Stimulated activated CD4-positive, alpha-beta T cell treated with anti-CD3 and anti-CD28 coated beads, Interleukin-12 subunit alpha, Interleukin-12 subunit beta, amount 100 ng/mL, for 4 hours (primary cell): ENCODE measurements at regions not wholly inside any gene's neighbourhood (a gene's known extent, or its start where the extent isn't known, plus 50 kb on each side); places are given as distances from the start of the nearest gene placed in this dataset.

Source experiments
- DNase-seq: peaks from one replicate; pipeline ENCODE4 v3.0.0-alpha.2; 2020

GRCh38 chr11:29959488-29959887, 57.3 kb downstream of the KCNA4 start:
- no peak for DNase-seq

DNA sequence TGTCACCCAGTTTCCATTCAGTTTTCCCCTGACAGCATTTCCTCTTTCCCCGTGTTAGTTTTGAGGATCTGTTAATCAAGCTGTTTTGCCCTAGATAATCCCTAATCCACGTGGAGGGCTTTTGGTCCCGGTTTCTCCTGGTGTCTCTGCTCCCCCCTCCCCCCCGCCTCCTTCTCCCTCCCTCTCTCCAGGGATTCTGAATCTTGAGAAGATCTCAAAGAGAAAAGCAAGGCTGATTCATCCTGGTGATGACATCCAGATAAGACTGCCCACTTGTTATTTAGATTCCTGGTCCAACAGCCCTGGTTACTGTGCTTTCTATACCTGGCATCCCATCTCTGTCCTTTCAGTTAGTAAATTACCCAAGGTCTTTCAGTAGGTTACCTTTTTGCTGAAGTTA, 59.4 kb downstream of the KCNA4 start:
- DNase-seq = no peak

GRCh38 chr11:29956076-29956556, 60.7 kb downstream of the KCNA4 start:
- DNase-seq = no peak

GRCh38 chr11:29943347-29943746, 73.5 kb downstream of the KCNA4 start:
- DNase-seq = no peak

DNA sequence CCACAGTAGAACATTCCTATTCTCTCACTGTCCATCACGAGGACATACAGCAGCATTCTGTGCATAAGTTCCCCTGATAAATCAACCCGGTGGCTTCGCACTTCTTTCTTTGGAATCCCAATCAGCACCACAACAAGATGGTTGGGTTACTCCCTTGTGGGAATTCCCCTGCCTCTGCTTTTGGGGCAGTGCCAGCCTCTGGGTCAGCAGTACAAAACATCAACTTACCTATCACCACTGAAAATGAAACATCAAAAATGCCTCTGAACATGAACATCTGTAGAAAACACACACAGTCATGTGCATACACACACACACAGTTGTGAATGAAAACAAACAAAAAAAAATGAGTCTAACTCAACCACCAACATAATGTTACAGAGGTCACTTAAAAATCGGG, 79.3 kb downstream of the KCNA4 start:
- no peak for DNase-seq

- DNase-seq = no peak
Observed at GRCh38 chr11:29934115-29934638, 82.7 kb downstream of the KCNA4 start.

DNA sequence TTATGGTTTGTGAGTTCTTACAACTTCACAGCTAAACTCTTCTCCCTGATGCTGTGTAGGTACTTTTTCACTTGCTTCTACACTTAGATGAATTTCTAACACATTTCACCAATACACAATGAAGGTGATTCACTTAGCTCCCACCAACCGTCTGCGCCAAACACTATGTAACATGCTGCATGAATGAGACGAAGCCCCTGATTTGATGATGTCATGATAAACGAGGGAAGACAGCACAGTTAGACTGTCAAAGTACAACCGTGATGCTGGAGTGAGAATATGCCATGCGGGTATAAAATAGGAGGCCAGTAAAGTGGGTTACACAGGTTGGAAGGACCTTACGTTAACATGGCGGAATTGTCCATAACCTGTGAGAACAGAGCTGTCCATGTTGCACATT, 100.8 kb downstream of the KCNA4 start:
- DNase-seq = no peak

DNA sequence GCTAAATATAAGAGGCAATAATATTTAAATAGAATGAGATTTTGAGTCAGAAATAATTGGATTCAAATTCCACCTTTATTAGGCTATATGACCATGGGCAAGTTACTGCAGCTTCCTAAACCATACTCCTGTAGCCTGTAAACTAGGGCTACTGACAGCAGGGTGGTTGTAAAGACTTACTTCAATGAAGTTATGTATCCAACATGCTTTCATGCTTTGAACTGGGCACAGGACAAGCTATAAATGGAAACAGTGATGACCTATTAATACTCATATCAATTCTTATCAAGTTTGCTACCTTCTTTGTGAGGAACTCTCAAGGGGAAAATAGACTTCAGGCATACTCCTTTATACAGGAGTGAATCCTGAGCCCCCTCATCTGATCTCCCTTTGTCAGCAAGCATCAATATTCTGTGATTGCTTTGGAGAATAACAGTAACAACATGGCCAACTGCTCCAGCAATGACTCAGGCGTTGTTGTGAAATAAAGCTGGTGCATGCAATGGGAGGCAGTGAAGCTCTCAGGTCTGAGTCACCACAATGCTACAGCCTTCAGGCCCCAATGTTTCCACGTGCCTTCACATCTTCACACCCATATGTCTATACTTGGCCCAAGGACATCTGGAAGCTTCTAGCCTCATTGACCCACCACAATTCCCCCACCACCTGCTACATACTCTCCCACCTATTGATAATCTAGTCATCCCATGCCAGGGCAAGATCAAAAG, 102.5 kb downstream of the KCNA4 start:
- no peak for DNase-seq

GRCh38 chr11:29913352-29913751, 103.5 kb downstream of the KCNA4 start:
- DNase-seq = no peak

DNA sequence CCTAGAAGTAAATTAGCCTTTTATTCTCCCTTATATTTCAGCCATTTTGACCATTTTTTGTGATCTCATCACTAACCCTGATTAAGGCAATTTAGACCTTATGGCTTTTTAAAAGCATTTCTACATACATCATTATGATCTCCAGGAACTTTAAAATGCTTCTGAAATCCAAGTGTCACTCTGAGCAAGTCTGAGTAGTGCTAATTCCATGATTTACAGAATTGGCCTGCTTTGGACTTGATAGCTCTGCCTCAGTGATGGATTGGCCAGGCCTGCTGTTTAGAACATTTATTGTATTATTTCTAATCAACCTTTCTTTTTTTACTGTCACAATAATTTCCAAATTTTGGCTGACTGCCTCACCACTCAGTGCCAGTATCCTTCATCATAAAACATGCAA, 116.4 kb downstream of the KCNA4 start:
- DNase-seq = no peak

DNA sequence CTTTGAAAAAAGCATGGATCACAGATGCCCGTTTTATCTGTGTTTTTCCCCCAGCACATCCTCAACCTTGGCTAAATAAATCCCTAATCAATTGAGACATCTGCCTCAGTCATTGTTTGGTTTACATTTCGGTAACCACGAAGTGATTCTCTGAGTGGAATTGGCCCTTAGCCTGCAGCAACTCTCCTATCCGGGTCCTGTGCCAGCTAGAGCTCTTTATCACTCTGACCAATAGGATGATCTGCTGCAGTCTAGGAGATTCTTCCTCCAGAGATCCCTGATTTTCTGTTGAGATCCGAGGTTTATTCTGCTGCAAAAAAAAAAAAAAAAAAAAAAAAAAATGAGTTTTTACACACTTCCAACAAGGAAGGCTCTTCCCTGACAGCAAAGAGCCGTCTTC, 137.3 kb downstream of the KCNA4 start:
- no peak for DNase-seq

DNA sequence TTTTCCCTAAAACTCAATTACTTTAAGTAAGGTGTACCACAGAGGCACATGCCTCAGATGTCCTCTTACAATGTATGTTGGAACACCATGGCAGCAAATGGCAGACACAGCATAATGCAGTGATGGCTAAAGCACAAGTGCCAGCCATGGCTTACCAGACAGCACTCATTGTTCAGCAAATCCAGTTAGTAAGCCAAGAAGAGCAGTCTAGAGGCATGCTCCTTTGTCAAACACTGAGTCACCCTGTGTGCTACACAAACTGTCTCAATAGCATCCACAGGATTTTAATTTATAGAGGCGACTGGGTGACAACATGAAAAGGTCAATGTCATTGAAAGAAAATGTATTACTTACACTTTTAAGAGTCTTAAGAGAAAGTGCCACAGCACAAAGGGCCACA, 140.6 kb downstream of the KCNA4 start:
- no peak for DNase-seq

GRCh38 chr11:29847219-29847618, 169.6 kb downstream of the KCNA4 start:
- DNase-seq = no peak

DNA sequence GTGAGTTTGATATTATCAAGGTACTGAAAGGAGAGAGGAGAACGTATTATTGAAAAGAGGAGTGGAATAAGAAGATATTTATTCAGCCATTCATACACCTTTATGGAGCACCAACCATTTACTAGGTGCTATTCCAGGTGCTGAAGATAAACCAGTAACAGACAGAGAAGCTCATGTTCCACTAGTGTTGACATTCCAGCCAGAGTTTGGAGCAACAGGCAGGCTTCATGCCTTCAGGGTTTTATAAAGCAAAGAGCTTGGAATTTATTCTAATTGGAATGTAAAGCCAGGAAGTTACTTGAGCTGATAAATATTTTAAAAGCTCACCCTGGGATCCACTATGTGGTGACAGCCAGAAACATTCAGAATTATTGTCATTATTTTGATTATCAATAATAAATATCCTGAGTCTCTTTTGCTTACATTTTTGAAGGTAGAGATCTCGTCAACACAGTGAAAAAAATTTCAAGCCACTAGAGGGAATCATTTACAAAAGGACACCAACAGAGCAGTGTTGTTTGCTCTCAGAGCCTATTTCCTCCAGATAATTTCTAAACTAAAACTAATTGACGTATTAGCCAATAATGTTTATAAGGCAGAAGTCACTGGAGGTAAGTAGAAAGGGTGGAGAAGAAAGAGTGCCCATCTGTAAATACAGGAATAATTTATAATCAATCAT, 172.0 kb downstream of the KCNA4 start:
- no peak for DNase-seq

DNA sequence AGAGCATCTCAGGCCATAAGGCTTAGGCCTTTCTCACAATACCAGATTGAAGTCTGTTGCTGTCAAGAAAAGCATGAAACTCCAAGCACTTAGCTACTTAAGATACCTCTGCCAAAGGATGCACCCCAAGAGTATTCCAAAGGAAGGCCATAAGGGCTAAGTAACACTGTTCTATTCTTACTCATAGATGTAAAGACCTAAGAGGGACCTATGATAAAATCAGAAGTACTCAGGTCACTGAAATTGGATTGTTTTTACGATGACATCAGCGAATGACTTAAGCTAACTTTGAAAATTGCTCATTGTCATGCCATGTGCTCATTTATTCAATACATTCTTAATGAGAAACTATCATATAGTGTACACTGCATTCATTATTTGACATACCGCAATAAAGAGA, 172.8 kb downstream of the KCNA4 start:
- no peak for DNase-seq

DNA sequence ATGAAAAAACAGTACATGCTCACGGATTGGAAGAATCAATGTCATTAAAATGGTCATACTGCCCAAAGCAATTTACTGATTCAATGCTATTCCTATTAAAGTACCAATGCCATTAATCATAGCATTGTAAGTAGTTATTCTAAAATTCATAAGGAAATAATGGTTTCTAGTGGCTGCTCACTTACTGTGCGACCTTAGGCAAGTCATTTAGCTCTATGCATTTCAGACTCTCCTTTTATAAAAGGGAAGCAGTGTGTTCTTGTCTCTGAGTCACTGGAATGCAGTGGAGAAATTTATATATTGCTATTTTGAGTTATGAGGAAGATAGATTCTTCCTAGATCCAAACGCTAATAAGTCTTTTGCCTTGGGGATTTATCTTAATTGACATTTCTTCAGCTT, 174.8 kb downstream of the KCNA4 start:
- no peak for DNase-seq

DNA sequence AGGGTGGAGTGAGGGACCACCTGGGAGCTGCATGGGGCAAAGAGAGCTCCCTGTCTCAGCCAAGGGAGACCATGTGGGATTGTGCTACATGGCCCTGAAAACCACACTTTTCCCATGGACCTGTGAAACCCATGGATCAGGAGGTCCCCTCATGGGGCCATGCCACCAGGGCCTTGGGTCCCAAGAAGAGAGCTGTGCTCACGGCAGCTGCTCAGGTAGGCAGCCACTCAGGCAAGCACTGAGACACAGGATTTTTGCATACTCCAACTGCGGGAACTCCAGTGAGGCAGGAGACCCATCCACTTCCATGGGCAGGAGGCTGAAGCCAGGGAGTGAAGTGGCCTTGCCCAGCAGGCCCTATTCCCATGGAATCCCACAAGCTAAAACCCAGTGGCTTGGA, 190.0 kb downstream of the KCNA4 start:
- no peak for DNase-seq

DNA sequence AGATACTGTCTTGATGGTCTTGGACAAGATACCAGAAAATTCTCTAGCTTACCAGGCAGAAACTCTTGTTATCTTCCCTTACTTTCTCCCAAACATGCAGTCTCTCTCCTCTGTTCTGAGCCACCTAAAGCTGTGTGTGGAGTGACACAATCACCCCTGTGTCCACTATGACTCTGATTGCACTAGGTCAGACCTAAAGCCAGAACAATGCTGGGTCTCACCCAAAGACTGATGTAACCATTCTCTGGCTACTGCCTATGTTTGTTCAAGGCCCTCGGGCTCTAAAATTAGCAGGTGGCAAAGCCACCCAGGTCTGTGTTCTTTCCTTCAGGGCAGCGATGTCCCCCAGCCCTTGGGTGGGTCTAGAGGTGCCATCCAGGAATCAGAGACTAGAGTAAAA, 200.5 kb downstream of the KCNA4 start:
- DNase-seq = no peak

DNA sequence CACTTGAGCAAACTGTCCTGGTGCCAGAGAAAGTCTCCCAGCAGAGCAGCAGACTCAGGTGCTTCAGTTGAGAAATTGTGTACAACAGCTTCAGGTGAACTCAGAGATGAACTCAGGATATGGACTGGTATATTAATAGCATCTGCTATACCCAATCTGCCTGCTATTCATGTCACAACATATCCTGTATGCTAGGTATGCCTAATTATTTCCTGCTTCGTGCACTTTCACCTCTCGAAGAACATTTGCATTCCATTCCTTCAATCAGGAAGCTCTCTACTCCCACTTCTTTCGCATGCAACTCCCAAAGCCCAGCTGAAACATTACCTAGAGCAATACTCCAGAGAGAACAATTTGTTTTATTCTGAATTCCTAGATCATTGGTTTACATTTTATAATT, 207.7 kb downstream of the KCNA4 start:
- DNase-seq = no peak

DNA sequence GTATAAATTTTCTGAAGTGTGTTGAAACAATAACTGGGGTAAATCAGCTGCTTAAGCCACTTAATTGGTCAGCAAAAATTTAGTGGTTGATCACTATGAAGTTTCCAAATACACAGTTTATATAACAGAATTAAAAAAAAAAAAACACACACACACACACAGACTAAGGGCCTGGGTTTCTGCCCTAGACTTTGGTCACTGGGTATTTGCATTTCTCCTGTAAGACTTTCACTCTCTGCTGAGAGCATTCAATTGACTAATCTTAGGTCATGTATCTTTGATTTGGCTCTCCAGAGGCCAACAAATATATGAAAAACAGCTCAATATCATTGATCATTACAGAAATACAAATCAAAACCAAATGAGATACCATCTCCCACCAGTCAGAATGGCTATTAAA, 214.3 kb downstream of the KCNA4 start:
- no peak for DNase-seq

DNA sequence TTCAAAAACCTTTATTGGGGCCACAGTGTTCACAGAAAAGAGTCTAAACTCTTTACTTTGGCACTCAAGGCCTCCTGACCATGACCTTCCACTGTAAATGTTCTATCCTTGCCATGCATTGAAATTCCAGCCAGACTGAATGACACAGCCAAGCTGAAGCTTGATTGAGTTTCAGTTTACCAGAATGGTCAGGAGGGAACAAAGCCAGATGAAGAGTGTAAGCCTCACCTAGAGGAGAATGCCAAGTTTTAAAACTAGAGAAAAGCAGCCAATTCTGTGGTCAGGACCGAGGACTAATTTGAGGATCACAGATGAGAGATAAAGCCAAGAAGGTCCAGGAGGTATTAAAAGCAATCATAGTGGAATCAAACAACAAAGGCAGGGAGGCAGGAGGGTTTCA, 215.3 kb downstream of the KCNA4 start:
- DNase-seq = no peak

- no peak for DNase-seq
Observed at GRCh38 chr11:29786092-29786491, 230.7 kb downstream of the KCNA4 start.

GRCh38 chr11:29783506-29783905, 233.3 kb downstream of the KCNA4 start:
- DNase-seq = no peak

DNA sequence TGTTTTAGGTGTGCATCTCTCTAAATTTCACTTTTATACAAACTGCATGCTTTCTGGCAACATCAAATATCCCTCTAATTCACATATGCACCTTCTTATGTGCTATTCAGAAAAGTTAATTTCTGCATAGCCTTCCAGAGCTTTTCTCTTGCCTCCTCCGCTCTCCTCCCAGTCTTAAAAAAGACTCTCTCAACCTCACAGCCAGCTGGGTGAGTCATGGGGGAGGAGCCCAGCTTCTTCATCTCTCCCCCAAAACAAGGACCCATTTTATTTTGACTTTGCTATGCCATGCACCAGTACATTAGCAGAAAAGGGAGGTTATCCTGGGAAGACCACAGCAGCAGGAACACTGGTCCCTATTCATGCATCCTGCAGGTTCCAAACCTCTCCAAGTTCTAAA, 234.4 kb downstream of the KCNA4 start:
- no peak for DNase-seq

- no peak for DNase-seq
Observed at GRCh38 chr11:29781268-29781667, 235.6 kb downstream of the KCNA4 start.
